SK-N-SH treated with all-trans-retinoic acid at 6 μM for 48 hours (cell line): ENCODE measurements at regions not wholly inside any gene's neighbourhood (a gene's known extent, or its start where the extent isn't known, plus 50 kb on each side); places are given as distances from the start of the nearest gene placed in this dataset.
"Not testable (repeated sequence)": the region's sequence is repeated elsewhere in the genome, so short reads cannot be mapped to it uniquely, and the experiment has no call there.

Experiments
- ATAC-seq: fragments of 200-7000 bp; cut with Tn5 transposase; 3 replicates; pipeline ENCODE4 v1.9.1; 2020; ENCODE audit warnings: mild to moderate bottlenecking, moderate library complexity
- ARNTL ChIP-seq: fragments of 450-650 bp; formaldehyde crosslinking; IDR thresholded peaks from 2 replicates; pipeline ENCODE4 v1.5.0; 2020; ENCODE audit warnings: low read depth, mild to moderate bottlenecking, moderate library complexity, borderline replicate concordance
- BACH2 ChIP-seq: fragments of 250-450 bp; sonication (Bioruptor Pico); IDR thresholded peaks from 2 replicates; pipeline ENCODE4 v1.9.0; 2021; ENCODE audit warnings: mild to moderate bottlenecking, borderline replicate concordance
- CREB5 ChIP-seq: fragments of 250-450 bp; sonication (Bioruptor Pico); IDR thresholded peaks from 2 replicates; pipeline ENCODE4 v1.5.1; 2020; ENCODE audit warnings: low read depth, mild to moderate bottlenecking, moderate library complexity
- CSDC2 ChIP-seq: fragments of 250-450 bp; sonication (Bioruptor Pico); IDR thresholded peaks from 2 replicates; pipeline ENCODE4 v1.5.0; 2020; ENCODE audit warnings: mild to moderate bottlenecking, moderate library complexity
- CSRNP3 ChIP-seq: fragments of 250-450 bp; sonication (Bioruptor Pico); IDR thresholded peaks from 2 replicates; pipeline ENCODE4 v1.5.1; 2021; ENCODE audit warnings: mild to moderate bottlenecking, moderate library complexity
- ESRRG ChIP-seq: fragments of 250-450 bp; sonication (Bioruptor Pico); IDR thresholded peaks from 2 replicates; pipeline ENCODE4 v1.6.1; 2021; ENCODE audit warnings: mild to moderate bottlenecking
- GLIS3 ChIP-seq: fragments of 250-450 bp; sonication (Bioruptor Pico); IDR thresholded peaks from 2 replicates; pipeline ENCODE4 v1.5.0; 2020; ENCODE audit warnings: mild to moderate bottlenecking, moderate library complexity
- ISL1 ChIP-seq: fragments of 250-450 bp; sonication (Bioruptor Pico); IDR thresholded peaks from 2 replicates; pipeline ENCODE4 v2.1.2; 2022; ENCODE audit warnings: mild to moderate bottlenecking, moderate library complexity
- OSR1 ChIP-seq: fragments of 250-450 bp; sonication (Bioruptor Pico); IDR thresholded peaks from 2 replicates; pipeline ENCODE4 v1.8.0; 2022; ENCODE audit warnings: moderate library complexity, mild to moderate bottlenecking, inconsistent platforms
- POU6F1 ChIP-seq: fragments of 250-450 bp; sonication (Bioruptor Pico); IDR thresholded peaks from 2 replicates; pipeline ENCODE4 v1.8.0; 2021; ENCODE audit warnings: low read depth, mild to moderate bottlenecking, moderate library complexity, borderline replicate concordance
- PPARA ChIP-seq: fragments of 250-450 bp; sonication (Bioruptor Pico); IDR thresholded peaks from 2 replicates; pipeline ENCODE4 v1.5.0; 2020; ENCODE audit warnings: mild to moderate bottlenecking, borderline replicate concordance
- RARB ChIP-seq: fragments of 250-450 bp; sonication (Bioruptor Pico); IDR thresholded peaks from 2 replicates; pipeline ENCODE4 v1.8.0; 2021; ENCODE audit warnings: mild to moderate bottlenecking, moderate library complexity
- SNAI2 ChIP-seq: fragments of 250-450 bp; sonication (Bioruptor Pico); IDR thresholded peaks from 2 replicates; pipeline ENCODE4 v1.5.0; 2020; ENCODE audit warnings: mild to moderate bottlenecking, moderate library complexity
- TCF4 ChIP-seq: fragments of 250-450 bp; sonication (Bioruptor Pico); IDR thresholded peaks from 2 replicates; pipeline ENCODE4 v1.8.0; 2021; ENCODE audit warnings: mild to moderate bottlenecking, moderate library complexity, borderline replicate concordance
- TOX ChIP-seq: fragments of 250-450 bp; sonication (Bioruptor Pico); IDR thresholded peaks from 2 replicates; pipeline ENCODE4 v1.8.0; 2021; ENCODE audit warnings: mild to moderate bottlenecking, moderate library complexity, borderline replicate concordance
- ZFP3 ChIP-seq: fragments of 250-450 bp; sonication (Bioruptor Pico); IDR thresholded peaks from 2 replicates; pipeline ENCODE4 v1.5.0; 2020; ENCODE audit warnings: mild to moderate bottlenecking, moderate library complexity
- ZFP30 ChIP-seq: fragments of 450-650 bp; formaldehyde crosslinking; IDR thresholded peaks from 2 replicates; pipeline ENCODE4 v1.5.0; 2022; ENCODE audit warnings: mild to moderate bottlenecking, moderate library complexity
- ZNF565 ChIP-seq: fragments of 450-650 bp; formaldehyde crosslinking; conservative IDR thresholded peaks from 2 replicates; pipeline ENCODE4 v1.5.0; 2020; ENCODE audit warnings: low read depth, mild to moderate bottlenecking, moderate library complexity
- ZNF70 ChIP-seq: fragments of 450-650 bp; formaldehyde crosslinking; IDR thresholded peaks from 2 replicates; pipeline ENCODE4 v1.5.0; 2020; ENCODE audit warnings: mild to moderate bottlenecking, moderate library complexity
- ZNF8 ChIP-seq: fragments of 450-650 bp; formaldehyde crosslinking; IDR thresholded peaks from 2 replicates; pipeline ENCODE4 v1.5.0; 2020; ENCODE audit warnings: mild to moderate bottlenecking, moderate library complexity
- TF ChIP-seq, protein P1 (sequence below): fragments of 250-450 bp; sonication (Bioruptor Pico); IDR thresholded peaks from 2 replicates; pipeline ENCODE4 v1.8.0; 2020; ENCODE audit warnings: mild to moderate bottlenecking, moderate library complexity, borderline replicate concordance
- TF ChIP-seq, protein P2 (sequence below): fragments of 250-450 bp; sonication (Bioruptor Pico); IDR thresholded peaks from 2 replicates; pipeline ENCODE4 v1.5.0; 2020; ENCODE audit warnings: mild to moderate bottlenecking, moderate library complexity

DNA sequence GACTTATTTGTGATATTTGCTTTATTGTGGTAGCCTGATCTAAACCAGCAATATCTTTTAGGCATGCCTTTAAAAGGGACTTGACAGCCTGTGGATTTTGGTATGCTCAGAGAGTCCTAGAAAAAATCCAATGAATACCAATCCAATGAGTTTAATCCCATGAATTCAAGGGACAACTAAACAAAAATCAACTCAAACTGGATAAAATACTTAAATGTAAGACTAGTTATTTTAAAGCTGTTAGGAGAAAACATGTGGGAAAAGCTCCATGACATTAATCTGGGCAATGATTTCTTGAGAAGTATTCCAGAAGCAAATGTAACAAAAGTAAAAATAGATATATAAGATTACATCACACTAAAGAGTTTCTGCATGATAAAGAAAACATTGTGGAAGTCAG lies 711.5 kb upstream of the PITX2 start:
- TF ChIP-seq CREB5 (no peak), ESRRG (CRISPR knock-in tag) (no peak), ARNTL (CRISPR knock-in tag) (no peak), GLIS3 (CRISPR knock-in tag) (no peak), BACH2 (CRISPR knock-in tag) (no peak), TCF4 (CRISPR knock-in tag) (no peak), SNAI2 (no peak), ZNF565 (CRISPR knock-in tag) (no peak), ZFP30 (CRISPR knock-in tag) (no peak), OSR1 (CRISPR knock-in tag) (no peak), ZNF8 (CRISPR knock-in tag) (no peak), PPARA (CRISPR knock-in tag) (no peak), ZFP3 (CRISPR knock-in tag) (no peak), CSDC2 (CRISPR knock-in tag) (no peak), ZNF70 (no peak), CSRNP3 (CRISPR knock-in tag) (no peak), RARB (CRISPR knock-in tag) (no peak), ISL1 (CRISPR knock-in tag) (no peak)
- TF ChIP-seq, protein P1, sequence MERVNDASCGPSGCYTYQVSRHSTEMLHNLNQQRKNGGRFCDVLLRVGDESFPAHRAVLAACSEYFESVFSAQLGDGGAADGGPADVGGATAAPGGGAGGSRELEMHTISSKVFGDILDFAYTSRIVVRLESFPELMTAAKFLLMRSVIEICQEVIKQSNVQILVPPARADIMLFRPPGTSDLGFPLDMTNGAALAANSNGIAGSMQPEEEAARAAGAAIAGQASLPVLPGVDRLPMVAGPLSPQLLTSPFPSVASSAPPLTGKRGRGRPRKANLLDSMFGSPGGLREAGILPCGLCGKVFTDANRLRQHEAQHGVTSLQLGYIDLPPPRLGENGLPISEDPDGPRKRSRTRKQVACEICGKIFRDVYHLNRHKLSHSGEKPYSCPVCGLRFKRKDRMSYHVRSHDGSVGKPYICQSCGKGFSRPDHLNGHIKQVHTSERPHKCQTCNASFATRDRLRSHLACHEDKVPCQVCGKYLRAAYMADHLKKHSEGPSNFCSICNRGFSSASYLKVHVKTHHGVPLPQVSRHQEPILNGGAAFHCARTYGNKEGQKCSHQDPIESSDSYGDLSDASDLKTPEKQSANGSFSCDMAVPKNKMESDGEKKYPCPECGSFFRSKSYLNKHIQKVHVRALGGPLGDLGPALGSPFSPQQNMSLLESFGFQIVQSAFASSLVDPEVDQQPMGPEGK (CRISPR knock-in tag) = no peak
- no peak for ATAC-seq

DNA sequence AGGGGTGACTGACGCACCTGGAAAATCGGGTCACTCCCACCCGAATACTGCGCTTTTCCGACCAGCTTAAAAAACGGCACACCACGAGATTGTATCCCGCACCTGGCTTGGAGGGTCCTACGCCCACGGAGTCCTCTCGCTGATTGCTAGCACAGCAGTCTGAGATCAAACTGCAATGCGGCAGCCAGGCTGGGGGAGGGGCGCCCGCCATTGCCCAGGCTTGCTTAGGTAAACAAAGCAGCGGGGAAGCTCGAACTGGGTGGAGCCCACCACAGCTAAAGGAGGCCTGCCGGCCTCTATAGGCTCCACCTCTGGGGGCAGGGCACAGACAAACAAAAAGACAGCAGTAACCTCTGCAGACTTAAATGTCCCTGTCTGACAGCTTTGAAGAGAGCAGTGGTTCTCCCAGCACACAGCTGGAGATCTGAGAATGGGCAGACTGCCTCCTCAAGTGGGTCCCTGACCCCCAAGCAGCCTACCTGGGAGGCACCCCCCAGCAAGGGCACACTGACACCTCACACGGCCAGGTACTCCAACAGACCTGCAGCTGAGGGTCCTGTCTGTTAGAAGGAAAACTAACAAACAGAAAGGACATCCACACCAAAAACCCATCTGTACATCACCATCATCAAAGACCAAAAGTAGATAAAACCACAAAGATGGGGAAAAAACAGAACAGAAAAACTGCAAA lies 714.5 kb upstream of the PITX2 start:
- not testable (repeated sequence) for ATAC-seq

GRCh38 chr4:111359602-111360001 lies 736.7 kb upstream of the PITX2 start:
- TF ChIP-seq RARB (CRISPR knock-in tag) (no peak), CSRNP3 (CRISPR knock-in tag) (no peak), TCF4 (CRISPR knock-in tag) (no peak), TOX (no peak), ARNTL (CRISPR knock-in tag) (no peak), CSDC2 (CRISPR knock-in tag) (no peak), POU6F1 (no peak), SNAI2 (no peak), ZNF565 (CRISPR knock-in tag) (no peak)
- TF ChIP-seq, protein P2, sequence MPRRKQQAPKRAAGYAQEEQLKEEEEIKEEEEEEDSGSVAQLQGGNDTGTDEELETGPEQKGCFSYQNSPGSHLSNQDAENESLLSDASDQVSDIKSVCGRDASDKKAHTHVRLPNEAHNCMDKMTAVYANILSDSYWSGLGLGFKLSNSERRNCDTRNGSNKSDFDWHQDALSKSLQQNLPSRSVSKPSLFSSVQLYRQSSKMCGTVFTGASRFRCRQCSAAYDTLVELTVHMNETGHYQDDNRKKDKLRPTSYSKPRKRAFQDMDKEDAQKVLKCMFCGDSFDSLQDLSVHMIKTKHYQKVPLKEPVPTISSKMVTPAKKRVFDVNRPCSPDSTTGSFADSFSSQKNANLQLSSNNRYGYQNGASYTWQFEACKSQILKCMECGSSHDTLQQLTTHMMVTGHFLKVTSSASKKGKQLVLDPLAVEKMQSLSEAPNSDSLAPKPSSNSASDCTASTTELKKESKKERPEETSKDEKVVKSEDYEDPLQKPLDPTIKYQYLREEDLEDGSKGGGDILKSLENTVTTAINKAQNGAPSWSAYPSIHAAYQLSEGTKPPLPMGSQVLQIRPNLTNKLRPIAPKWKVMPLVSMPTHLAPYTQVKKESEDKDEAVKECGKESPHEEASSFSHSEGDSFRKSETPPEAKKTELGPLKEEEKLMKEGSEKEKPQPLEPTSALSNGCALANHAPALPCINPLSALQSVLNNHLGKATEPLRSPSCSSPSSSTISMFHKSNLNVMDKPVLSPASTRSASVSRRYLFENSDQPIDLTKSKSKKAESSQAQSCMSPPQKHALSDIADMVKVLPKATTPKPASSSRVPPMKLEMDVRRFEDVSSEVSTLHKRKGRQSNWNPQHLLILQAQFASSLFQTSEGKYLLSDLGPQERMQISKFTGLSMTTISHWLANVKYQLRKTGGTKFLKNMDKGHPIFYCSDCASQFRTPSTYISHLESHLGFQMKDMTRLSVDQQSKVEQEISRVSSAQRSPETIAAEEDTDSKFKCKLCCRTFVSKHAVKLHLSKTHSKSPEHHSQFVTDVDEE (CRISPR knock-in tag) = no peak
- TF ChIP-seq, protein P1 (CRISPR knock-in tag) = no peak
- ATAC-seq = no peak
